ENCODE measurements at regions not wholly inside any gene's neighbourhood (a gene's known extent, or its start where the extent isn't known, plus 50 kb on each side); places are given as distances from the start of the nearest gene placed in this dataset.

DNA sequence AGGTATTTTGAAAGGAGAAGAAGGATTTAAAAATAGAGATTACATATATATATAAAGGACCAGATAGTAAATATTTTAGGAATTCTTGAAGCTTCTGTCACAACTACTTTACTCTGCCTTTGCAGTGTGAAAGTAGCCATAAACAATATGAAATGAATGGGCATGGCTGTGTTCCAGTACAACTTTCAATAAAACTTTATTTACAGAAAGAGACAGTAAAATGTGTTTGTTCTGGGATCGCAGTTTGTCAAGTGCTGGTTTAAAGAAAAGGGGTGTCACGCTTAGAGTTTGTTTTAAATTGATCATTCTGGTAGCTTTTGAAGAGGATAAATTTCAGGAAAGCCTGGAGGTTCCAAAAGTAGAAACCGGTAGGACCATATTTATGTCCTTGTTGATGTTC lies 176.1 kb upstream of the HS3ST1 start:
- DNase-seq (ENCODE audit: low read depth): no peak
- H3K4me3 ChIP-seq (ENCODE audit: low read length): no peak overlapping the region
- TF ChIP-seq, protein P1, sequence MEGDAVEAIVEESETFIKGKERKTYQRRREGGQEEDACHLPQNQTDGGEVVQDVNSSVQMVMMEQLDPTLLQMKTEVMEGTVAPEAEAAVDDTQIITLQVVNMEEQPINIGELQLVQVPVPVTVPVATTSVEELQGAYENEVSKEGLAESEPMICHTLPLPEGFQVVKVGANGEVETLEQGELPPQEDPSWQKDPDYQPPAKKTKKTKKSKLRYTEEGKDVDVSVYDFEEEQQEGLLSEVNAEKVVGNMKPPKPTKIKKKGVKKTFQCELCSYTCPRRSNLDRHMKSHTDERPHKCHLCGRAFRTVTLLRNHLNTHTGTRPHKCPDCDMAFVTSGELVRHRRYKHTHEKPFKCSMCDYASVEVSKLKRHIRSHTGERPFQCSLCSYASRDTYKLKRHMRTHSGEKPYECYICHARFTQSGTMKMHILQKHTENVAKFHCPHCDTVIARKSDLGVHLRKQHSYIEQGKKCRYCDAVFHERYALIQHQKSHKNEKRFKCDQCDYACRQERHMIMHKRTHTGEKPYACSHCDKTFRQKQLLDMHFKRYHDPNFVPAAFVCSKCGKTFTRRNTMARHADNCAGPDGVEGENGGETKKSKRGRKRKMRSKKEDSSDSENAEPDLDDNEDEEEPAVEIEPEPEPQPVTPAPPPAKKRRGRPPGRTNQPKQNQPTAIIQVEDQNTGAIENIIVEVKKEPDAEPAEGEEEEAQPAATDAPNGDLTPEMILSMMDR (conservative IDR thresholded peaks at IDR 0.05; ENCODE audit: low read depth, low read length): no peak

DNA sequence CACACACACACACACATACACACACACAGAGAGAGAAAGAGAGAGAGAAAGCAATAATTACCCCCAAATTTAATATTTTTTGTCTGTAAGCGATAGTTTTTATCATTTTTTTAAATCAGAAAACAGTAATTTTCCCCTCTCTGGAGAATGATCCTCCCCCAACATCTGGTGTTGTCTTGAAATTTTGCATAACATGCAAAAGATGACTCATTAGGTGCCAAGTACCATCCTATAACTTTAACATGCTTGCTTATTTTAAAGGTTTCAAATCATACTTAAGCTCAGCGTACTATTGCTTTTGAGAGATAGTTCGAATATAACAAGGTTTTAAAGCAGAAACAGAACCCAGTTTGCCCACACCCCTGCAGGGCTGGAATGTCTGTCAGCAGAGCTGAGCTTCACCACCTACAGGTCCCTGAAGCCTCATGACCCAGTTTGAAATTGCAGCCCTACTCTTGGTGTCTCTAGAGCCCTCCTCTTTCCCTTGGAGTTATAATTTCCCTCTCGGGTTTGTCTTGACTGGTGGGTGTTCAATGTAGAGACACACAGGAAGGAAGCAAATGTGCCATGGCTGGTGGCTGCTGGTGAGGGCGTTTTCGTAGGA lies 175.0 kb upstream of the HS3ST1 start:
- DNase-seq (ENCODE audit: low read depth): no peak
- H3K4me3 ChIP-seq (ENCODE audit: low read length): no peak overlapping the region
- TF ChIP-seq, protein P1 (conservative IDR thresholded peaks at IDR 0.05; ENCODE audit: low read depth, low read length): no peak

DNA sequence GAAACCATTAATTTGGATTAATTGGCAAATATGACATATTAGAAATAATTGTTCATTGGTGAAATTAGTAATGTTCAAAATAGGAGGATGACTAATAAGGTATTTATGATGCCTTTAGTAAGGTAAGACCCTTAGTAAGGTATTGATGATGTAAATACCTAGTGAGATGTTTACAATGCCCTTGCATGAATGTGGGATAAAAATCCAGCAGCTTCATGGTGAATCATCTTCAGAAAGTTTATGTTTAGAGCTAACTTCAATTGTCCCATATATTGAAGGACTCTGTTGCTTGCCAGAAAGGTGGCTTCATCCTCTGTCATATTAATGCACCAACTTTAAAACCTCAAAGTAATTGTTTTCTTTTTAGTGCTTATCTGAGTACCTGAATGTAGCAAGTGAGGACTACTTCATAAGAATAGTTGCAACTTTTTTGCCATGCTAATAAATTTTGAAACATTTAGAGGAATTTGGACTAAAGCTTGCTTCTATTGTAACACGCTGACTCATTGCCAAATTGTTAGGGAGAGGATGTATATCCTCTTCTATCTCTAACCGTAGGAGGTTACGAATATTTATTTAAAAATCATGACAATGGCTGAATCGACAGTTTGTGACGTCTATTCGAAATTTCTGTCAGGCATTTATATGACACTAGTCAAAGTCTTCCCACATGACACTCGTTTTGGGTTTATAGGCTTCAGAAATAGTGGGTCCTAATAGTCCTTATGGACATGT lies 174.1 kb upstream of the HS3ST1 start:
- DNase-seq (ENCODE audit: low read depth): no peak
- TF ChIP-seq, protein P1 (conservative IDR thresholded peaks at IDR 0.05; ENCODE audit: low read depth, low read length): no peak
- H3K4me3 ChIP-seq (ENCODE audit: low read length): no peak overlapping the region

DNA sequence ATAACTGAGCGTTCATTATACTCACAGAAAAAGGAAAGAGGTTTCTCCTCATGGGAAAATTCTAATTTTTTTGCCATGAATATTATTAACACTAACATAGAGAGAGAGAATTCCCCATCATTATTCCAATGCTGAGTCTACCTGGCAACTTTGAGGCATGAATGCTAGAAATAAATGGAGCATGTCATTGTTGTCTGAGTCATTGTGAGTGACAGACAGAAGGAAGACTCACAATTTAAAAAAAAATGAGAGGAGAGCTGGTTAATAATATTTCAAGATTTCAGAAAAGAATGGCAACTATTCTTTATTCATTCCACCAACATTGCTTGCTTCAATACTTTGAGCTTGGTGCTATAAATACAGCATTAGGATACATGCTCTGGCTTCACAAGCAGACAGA lies 170.4 kb upstream of the HS3ST1 start:
- no peak overlapping the region for H3K4me3 ChIP-seq (ENCODE audit: low read length)
- no peak for DNase-seq (ENCODE audit: low read depth)
- TF ChIP-seq, protein P1 (conservative IDR thresholded peaks at IDR 0.05; ENCODE audit: low read depth, low read length): no peak

DNA sequence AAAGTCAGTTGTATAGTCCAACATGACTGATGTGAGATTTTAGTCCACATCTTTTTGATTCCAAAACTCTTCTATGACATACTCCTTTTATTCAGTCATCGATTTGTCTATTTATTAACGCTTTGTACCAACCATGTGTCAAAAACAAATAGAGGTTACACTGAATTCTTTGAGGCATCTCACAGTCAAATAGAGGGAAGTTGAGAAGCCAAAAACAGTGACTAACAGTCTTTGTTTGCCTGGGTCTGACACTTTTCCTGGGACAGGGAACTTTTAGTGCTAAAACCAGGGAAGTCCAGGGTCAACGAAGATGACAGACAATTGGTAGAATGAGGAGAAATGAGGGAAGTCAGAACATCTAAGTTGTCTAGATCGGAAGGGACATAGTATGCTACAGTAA lies 169.9 kb upstream of the HS3ST1 start:
- DNase-seq (ENCODE audit: low read depth): no peak
- no peak overlapping the region for H3K4me3 ChIP-seq (ENCODE audit: low read length)
- TF ChIP-seq, protein P1 (conservative IDR thresholded peaks at IDR 0.05; ENCODE audit: low read depth, low read length): no peak

DNA sequence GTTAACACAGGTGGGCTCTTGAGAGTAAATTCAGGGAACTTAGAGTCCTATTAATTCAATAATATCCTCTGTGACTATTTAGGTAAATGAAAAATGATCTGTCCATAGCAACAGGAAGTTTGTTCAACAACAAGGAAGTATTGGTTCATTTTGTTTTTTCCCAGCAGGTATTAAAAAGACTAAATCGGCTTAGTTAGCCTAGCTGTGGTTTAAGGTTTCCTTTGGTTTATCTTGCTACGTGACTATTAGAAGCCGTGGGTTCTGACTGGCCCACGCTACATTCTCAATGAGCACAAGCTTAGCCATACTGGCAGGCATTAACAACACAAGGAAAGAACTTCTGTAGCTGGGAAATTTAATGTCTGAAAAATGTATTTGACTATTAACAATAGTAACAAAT lies 168.8 kb upstream of the HS3ST1 start:
- TF ChIP-seq, protein P1 (conservative IDR thresholded peaks at IDR 0.05; ENCODE audit: low read depth, low read length): no peak
- H3K4me3 ChIP-seq (ENCODE audit: low read length): no peak overlapping the region

DNA sequence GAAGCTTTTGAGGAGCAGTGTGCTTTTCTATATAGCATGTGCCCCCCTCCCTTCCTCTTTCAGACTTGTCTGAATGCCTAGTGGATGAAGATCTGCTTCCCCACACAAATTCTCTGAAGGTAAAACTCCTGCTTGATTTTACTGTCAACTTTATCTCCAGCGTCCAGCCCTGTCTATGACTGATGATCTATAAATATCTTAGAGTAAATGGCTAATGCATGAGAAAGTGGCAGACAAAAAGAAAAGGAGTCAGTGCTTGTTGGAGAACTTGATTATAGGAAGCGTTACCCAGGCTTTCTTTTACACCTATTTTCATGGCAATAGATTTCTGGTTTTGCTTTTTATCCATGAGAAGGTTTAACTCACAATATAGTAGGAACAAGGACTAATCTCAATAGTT lies 168.3 kb upstream of the HS3ST1 start:
- TF ChIP-seq, protein P1 (conservative IDR thresholded peaks at IDR 0.05; ENCODE audit: low read depth, low read length): no peak
- H3K4me3 ChIP-seq (ENCODE audit: low read length): no peak overlapping the region
- DNase-seq (ENCODE audit: low read depth): no peak

More for the DNA sequence above, 168.8 kb upstream of the HS3ST1 start:
- peak; percentile 76 for DNase-seq (ENCODE audit: low read depth)

Data from retinal pigment epithelial cell (primary cell).